ENCODE measurements at regions not wholly inside any gene's neighbourhood (a gene's known extent, or its start where the extent isn't known, plus 50 kb on each side); places are given as distances from the start of the nearest gene placed in this dataset.

DNA sequence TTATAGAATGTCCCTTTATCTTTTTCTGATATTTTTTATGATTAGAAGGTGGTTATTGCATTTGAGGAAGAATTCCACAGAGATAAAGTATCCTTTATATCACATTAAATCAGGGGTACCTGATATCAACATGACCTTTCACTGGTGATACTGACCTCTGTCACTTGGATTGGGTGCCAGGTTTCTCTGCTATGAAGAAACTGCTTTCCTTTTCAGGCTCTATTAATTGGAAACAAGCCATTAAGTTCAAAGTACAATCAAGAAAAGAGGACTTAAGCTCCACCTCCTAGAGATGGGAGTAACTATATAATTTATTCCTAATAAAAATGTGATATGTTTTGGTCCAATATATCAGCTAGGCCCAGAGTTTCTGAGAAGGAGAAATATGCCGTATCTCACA lies 514.6 kb upstream of the TYRP1 start:
- Histone ChIP-seq H2AFZ (no peak overlapping the region), H3F3A (ENCODE audit: insufficient read depth, low read depth) (no peaks in the 10 kb centered on the region), H3K4me3 (no peak overlapping the region), H3K4me1 (replicated peaks; ENCODE audit: insufficient read depth) (no peaks in the 10 kb centered on the region), H3K27ac (no peak overlapping the region), H3K9me2 (ENCODE audit: insufficient read depth) (no peaks in the 10 kb centered on the region), H4K20me1 (ENCODE audit: insufficient read depth) (no peaks in the 10 kb centered on the region), H3K27me3 (ENCODE audit: insufficient read depth, low read depth) (no peaks in the 10 kb centered on the region), H3K79me2 (ENCODE audit: low read depth) (no peaks in the 10 kb centered on the region), H3K9me3 (ENCODE audit: insufficient read depth, low read depth) (no peaks in the 10 kb centered on the region), H3K36me3 (ENCODE audit: low read depth) (no peaks in the 10 kb centered on the region), H3K4me2 (no peak overlapping the region)
- ChIA-PET CTCF (no interaction called here), POLR2A (ENCODE audit: unreplicated experiment) (no interaction called here)
- DNase-seq, result no peak
- BruUV-seq (replicated peaks), result no TSS peak
- no peak for TF ChIP-seq EZH2 (IDR thresholded peaks at IDR 0.05; ENCODE audit: low read depth)
- TF ChIP-seq, protein P1, sequence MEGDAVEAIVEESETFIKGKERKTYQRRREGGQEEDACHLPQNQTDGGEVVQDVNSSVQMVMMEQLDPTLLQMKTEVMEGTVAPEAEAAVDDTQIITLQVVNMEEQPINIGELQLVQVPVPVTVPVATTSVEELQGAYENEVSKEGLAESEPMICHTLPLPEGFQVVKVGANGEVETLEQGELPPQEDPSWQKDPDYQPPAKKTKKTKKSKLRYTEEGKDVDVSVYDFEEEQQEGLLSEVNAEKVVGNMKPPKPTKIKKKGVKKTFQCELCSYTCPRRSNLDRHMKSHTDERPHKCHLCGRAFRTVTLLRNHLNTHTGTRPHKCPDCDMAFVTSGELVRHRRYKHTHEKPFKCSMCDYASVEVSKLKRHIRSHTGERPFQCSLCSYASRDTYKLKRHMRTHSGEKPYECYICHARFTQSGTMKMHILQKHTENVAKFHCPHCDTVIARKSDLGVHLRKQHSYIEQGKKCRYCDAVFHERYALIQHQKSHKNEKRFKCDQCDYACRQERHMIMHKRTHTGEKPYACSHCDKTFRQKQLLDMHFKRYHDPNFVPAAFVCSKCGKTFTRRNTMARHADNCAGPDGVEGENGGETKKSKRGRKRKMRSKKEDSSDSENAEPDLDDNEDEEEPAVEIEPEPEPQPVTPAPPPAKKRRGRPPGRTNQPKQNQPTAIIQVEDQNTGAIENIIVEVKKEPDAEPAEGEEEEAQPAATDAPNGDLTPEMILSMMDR (conservative IDR thresholded peaks at IDR 0.05), result no peak
- intact Hi-C loops (cut with micrococcal nuclease; ENCODE audit: unreplicated experiment), result no loop called here

DNA sequence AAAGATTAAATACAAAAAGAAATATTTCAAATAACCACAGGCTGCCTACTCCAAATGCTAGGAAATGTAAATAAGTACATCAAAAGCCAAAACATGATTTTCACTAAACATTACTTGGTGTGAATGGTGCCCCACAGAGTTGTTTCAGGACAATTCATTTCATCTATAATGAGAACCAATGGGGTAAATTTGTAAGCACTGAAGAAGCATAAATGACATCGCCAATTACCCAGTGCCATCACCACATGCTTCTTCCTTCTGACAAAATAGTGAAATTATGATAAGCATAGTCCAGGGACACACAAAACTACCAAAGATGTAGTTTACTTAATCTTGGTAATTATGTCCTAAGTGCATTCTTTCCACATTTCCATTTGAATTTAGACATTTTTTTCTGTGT lies 510.4 kb upstream of the TYRP1 start:
- Histone ChIP-seq H2AFZ (no peak overlapping the region), H3K4me3 (no peak overlapping the region), H3K4me1 (replicated peaks; ENCODE audit: insufficient read depth) (no peaks in the 10 kb centered on the region), H3K36me3 (ENCODE audit: low read depth) (no peaks in the 10 kb centered on the region), H3K9me2 (ENCODE audit: insufficient read depth) (no peaks in the 10 kb centered on the region), H3K27me3 (ENCODE audit: insufficient read depth, low read depth) (no peaks in the 10 kb centered on the region), H3K79me2 (ENCODE audit: low read depth) (no peaks in the 10 kb centered on the region), H3K4me2 (no peak overlapping the region), H3K27ac (no peak overlapping the region), H3F3A (ENCODE audit: insufficient read depth, low read depth) (no peaks in the 10 kb centered on the region), H3K9me3 (ENCODE audit: insufficient read depth, low read depth) (no peaks in the 10 kb centered on the region), H4K20me1 (ENCODE audit: insufficient read depth) (no peaks in the 10 kb centered on the region)
- TF ChIP-seq, protein P1 (conservative IDR thresholded peaks at IDR 0.05), result no peak
- TF ChIP-seq EZH2 (IDR thresholded peaks at IDR 0.05; ENCODE audit: low read depth), result no peak
- CTCF ChIA-PET, result no interaction called here
- DNase-seq, result no peak
- intact Hi-C loops (cut with micrococcal nuclease; ENCODE audit: unreplicated experiment), result no loop called here
- no TSS peak for BruUV-seq (replicated peaks)
- POLR2A ChIA-PET (ENCODE audit: unreplicated experiment), result no interaction called here

DNA sequence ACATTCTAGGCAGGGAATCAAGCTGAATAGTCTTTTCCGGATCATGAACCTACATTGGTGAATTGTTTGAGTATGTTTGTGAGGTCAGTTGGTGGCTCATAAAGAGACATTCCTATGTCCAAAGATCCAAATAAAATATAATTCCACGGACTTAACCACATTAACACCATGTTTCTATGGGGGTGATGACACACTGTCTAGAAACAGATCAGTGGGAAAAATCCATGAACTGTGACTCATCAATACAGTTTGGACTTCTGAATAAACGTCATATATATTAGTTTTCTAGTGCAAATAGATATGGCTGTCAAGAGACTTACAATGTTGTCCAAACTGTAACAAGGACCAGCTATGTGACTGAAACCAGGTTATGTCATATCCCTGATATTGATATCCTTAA lies 509.9 kb upstream of the TYRP1 start:
- H3F3A ChIP-seq (ENCODE audit: insufficient read depth, low read depth), result no peaks in the 10 kb centered on the region
- no peaks in the 10 kb centered on the region for H3K9me2 ChIP-seq (ENCODE audit: insufficient read depth)
- no peak overlapping the region for H3K4me3 ChIP-seq
- CTCF ChIA-PET, result no interaction called here
- H3K36me3 ChIP-seq (ENCODE audit: low read depth), result no peaks in the 10 kb centered on the region
- DNase-seq, result no peak
- H3K9me3 ChIP-seq (ENCODE audit: insufficient read depth, low read depth), result no peaks in the 10 kb centered on the region
- no peak for TF ChIP-seq EZH2 (IDR thresholded peaks at IDR 0.05; ENCODE audit: low read depth)
- TF ChIP-seq, protein P1 (conservative IDR thresholded peaks at IDR 0.05), result no peak
- no TSS peak for BruUV-seq (replicated peaks)
- H4K20me1 ChIP-seq (ENCODE audit: insufficient read depth), result no peaks in the 10 kb centered on the region
- H2AFZ ChIP-seq, result no peak overlapping the region
- intact Hi-C loops (cut with micrococcal nuclease; ENCODE audit: unreplicated experiment), result no loop called here
- H3K27me3 ChIP-seq (ENCODE audit: insufficient read depth, low read depth), result no peaks in the 10 kb centered on the region
- no peaks in the 10 kb centered on the region for H3K79me2 ChIP-seq (ENCODE audit: low read depth)
- no peaks in the 10 kb centered on the region for H3K4me1 ChIP-seq (replicated peaks; ENCODE audit: insufficient read depth)
- no peak overlapping the region for H3K4me2 ChIP-seq
- POLR2A ChIA-PET (ENCODE audit: unreplicated experiment), result no interaction called here
- no peak overlapping the region for H3K27ac ChIP-seq

Data from PC-9 (cell line).